Stomach (tissue), 8 donors: ENCODE measurements at regions not wholly inside any gene's neighbourhood (a gene's known extent, or its start where the extent isn't known, plus 50 kb on each side); places are given as distances from the start of the nearest gene placed in this dataset.
A peak's percentile ranks its signal among the peaks of the same experiment; 100 is the strongest.

ENCODE experiments used
- DNase-seq, 2 donors: peaks; one replicate each; pipeline versions ENCODE4 v3.0.0 to v3.0.0-alpha.2; 2013 to 2019
- H3K27ac ChIP-seq, 5 donors: fragments of 200-600 bp in 4 of 5; sonication (generic) in 4 of 5; one replicate each; pipeline ENCODE4 v1.5.1; 2013 to 2019; ENCODE audit warnings: mild to moderate bottlenecking in 1 of 5, moderate library complexity in 1 of 5
- H3K27me3 ChIP-seq, 3 donors: fragments of 200-600 bp; sonication (generic); one replicate each; pipeline ENCODE4 v1.5.1; 2017 to 2019; ENCODE audit warnings: mixed run types in 1 of 3
- H3K36me3 ChIP-seq, 4 donors: fragments of 200-600 bp; sonication (generic); 1 replicate in 3 of 4; 2 replicates in 1 of 4; pipeline ENCODE4 v1.5.1; 2016 to 2019
- H3K4me1 ChIP-seq, 4 donors: fragments of 200-600 bp; sonication (generic); one replicate each; pipeline ENCODE4 v1.5.1; 2016 to 2019
- H3K4me3 ChIP-seq, 4 donors: fragments of 200-600 bp; sonication (generic) in 3 of 4; one replicate each; pipeline ENCODE4 v1.5.1; 2016 to 2019; ENCODE audit warnings: mild to moderate bottlenecking in 1 of 4
- H3K9me3 ChIP-seq, 4 donors: fragments of 200-600 bp; sonication (generic); one replicate each; pipeline ENCODE4 v1.5.1; 2016 to 2019
- EP300 ChIP-seq: sonication (generic); formaldehyde crosslinking; IDR thresholded peaks from one replicate; pipeline ENCODE4 v1.6.1; 2017; ENCODE audit warnings: antibody characterized with exemption
- POLR2A ChIP-seq, 4 donors: fragments of 450-650 bp; IDR thresholded peaks; one replicate each; pipeline ENCODE4 v1.6.1; 2016; ENCODE audit warnings: antibody characterized with exemption in 4 of 4, control low read depth in 2 of 4, mild to moderate bottlenecking in 1 of 4, moderate library complexity in 1 of 4
- POLR2AphosphoS5 ChIP-seq, 3 donors: sonication (generic); formaldehyde crosslinking; IDR thresholded peaks; one replicate each; pipeline ENCODE4 v1.6.1; 2016; ENCODE audit warnings: antibody characterized with exemption in 3 of 3
- WGBS, 5 donors: extraction: QIAGEN DNeasy Blood & Tissue Kit in 3 of 5; methylation state at CpG; one replicate each; pipeline versions ENCODE4 v1.1.5 to v1.1.7; 2013 to 2018; 5-methylcytosine and 5-hydroxymethylcytosine counted together
- intact Hi-C: fragments of 100-400 bp; cut with DNase I; formaldehyde crosslinking; loops from one replicate; pipeline ENCODE4 v1.15.1; 2023; ENCODE audit warnings: low total_unique reads
- TF ChIP-seq, protein P1 (sequence below), 7 experiments: fragments of 450-650 bp in 4 of 7; fragments of 200-600 bp in 3 of 7; sonication (generic) in 3 of 7; IDR thresholded peaks; one replicate each; pipeline ENCODE4 v1.5.1; 2016 to 2019; ENCODE audit warnings: antibody characterized with exemption in 7 of 7, control low read depth in 2 of 7, mild to moderate bottlenecking in 1 of 7
- donor health status: healthy with polysubstance abuse.
- donor health status: Bipolar disorder and iron deficiency.
- donor health status: healthy.

DNA sequence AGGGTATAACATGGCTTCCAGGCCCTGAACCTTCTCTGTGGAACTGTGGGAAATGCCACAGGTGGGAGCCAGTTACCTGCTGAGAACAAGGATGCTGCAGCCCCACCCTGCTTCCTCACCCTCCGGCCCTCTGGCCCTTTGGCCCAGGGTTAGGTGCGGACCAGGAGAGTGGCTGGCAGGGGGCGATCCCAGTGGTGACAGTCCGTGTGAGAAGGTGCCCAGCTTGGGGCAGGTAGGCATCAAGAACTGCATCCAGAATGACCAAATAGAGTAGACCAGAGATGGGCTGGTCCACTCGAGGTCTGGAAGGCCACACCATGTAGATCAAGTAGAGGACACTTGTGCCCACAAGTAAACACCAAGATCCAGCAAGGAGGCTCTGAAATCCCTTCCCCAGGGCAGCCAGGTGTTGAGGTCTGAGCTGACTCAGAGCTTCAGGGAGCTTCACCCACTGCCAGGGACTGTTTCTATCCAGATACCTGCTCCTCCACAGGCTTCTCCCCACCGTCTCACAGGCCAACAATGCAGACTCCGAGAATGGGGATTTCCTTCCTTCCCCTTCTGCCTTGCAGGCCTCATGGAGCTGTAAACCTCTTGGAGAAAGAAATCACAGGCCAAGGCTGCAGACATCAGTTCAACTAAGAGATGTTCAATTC is 61.4 kb upstream of the ZSWIM6 start:
- intact Hi-C loops: no loop called here
- no peak overlapping the region for H3K27ac ChIP-seq
- no peak for TF ChIP-seq POLR2A (IDR thresholded peaks at IDR 0.05)
- TF ChIP-seq, protein P1, sequence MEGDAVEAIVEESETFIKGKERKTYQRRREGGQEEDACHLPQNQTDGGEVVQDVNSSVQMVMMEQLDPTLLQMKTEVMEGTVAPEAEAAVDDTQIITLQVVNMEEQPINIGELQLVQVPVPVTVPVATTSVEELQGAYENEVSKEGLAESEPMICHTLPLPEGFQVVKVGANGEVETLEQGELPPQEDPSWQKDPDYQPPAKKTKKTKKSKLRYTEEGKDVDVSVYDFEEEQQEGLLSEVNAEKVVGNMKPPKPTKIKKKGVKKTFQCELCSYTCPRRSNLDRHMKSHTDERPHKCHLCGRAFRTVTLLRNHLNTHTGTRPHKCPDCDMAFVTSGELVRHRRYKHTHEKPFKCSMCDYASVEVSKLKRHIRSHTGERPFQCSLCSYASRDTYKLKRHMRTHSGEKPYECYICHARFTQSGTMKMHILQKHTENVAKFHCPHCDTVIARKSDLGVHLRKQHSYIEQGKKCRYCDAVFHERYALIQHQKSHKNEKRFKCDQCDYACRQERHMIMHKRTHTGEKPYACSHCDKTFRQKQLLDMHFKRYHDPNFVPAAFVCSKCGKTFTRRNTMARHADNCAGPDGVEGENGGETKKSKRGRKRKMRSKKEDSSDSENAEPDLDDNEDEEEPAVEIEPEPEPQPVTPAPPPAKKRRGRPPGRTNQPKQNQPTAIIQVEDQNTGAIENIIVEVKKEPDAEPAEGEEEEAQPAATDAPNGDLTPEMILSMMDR (IDR thresholded peaks at IDR 0.05): no peak
- TF ChIP-seq EP300: no peak
- TF ChIP-seq POLR2AphosphoS5 (IDR thresholded peaks at IDR 0.05): no peak
- H3K36me3 ChIP-seq: no peaks in the 10 kb centered on the region
- no peak overlapping the region for H3K4me3 ChIP-seq
- no peak for DNase-seq
- WGBS, 5 donors: 76 to 92% (median 78%) methylated on average over 6 to 7 of the region's 7 CpGs
- H3K9me3 ChIP-seq: no peaks in the 10 kb centered on the region
- no peaks in the 10 kb centered on the region for H3K27me3 ChIP-seq
- H3K4me1 ChIP-seq: peaks cover 0 to 15% (median 3%) of the 10 kb centered on the region in 4 donors

DNA sequence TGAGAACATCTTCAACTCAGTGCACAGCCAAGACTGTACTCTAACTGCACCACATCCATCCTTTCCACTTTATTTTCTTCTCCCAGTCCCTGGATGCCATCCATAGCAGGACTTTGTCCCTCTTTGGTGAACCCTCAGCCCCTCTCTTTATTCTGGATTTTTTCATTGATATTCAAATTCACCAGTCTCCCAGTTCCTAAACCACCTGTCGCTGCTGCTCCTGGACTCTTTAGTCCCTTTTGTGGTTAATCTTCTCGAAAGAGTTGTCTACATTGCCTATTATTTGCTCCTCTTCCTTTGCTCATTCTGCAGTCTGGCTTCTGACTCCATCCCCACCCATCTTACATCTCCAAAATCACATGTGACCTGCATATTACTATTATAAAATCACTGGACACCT is 59.4 kb upstream of the ZSWIM6 start:
- H3K4me1 ChIP-seq: peaks cover 3 to 34% (median 10%) of the 10 kb centered on the region in 4 donors
- no peaks in the 10 kb centered on the region for H3K27me3 ChIP-seq
- 89 to 97% (median 93%) methylated on average over 2 of the region's 2 CpGs for WGBS, 5 donors
- no peaks in the 10 kb centered on the region for H3K36me3 ChIP-seq
- intact Hi-C loops: no loop called here
- H3K4me3 ChIP-seq: no peak overlapping the region
- no peak for DNase-seq
- no peaks in the 10 kb centered on the region for H3K9me3 ChIP-seq
- TF ChIP-seq EP300: no peak
- no peak for TF ChIP-seq POLR2AphosphoS5 (IDR thresholded peaks at IDR 0.05)
- TF ChIP-seq, protein P1 (IDR thresholded peaks at IDR 0.05): no peak
- no peak for TF ChIP-seq POLR2A (IDR thresholded peaks at IDR 0.05)
- H3K27ac ChIP-seq: no peak overlapping the region

DNA sequence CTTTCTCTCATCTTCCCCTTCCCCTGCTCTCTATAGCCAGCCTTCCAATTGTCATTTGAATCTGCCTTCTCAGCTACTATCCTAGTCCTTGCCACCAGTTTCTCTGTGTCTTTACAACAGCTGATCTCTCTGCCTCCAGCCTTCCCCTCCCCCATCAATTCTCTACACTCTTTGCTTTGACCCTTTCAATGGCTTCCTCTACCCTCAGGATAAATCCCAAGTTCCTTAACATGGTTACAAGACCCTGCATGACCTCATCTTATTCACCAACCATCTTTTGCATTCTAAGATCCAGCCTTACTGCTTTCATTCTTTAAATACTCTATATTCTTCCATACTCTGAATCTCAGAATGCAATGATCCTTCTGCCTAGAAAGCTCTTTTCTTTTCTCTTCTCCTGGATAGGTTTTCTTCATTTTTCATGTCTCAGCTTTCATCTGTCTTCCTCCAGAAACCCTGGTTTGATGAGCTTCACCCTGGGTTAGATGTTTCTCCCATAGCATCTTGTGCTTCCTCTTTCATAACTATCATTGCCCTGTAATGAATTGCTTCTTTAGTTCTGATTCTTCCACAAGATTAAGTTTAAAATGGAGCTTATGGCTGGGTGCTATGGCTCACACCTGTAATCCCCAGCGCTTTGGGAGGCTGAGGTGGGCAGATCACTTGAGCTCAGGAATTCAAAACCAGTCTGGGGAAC is 58.6 kb upstream of the ZSWIM6 start:
- intact Hi-C loops: no loop called here
- Histone ChIP-seq H3K36me3 (no peaks in the 10 kb centered on the region), H3K4me1 (peaks cover 3 to 37% (median 10%) of the 10 kb centered on the region in 4 donors), H3K27me3 (no peaks in the 10 kb centered on the region), H3K9me3 (no peaks in the 10 kb centered on the region), H3K4me3 (no peak overlapping the region), H3K27ac (no peak overlapping the region)
- DNase-seq: no peak
- 95 to 100% (median 97%) methylated on average over 1 of the region's 1 CpG for WGBS, 5 donors
- no peak for TF ChIP-seq EP300
- TF ChIP-seq POLR2A (IDR thresholded peaks at IDR 0.05): no peak
- TF ChIP-seq POLR2AphosphoS5 (IDR thresholded peaks at IDR 0.05): no peak
- TF ChIP-seq, protein P1 (IDR thresholded peaks at IDR 0.05): no peak

DNA sequence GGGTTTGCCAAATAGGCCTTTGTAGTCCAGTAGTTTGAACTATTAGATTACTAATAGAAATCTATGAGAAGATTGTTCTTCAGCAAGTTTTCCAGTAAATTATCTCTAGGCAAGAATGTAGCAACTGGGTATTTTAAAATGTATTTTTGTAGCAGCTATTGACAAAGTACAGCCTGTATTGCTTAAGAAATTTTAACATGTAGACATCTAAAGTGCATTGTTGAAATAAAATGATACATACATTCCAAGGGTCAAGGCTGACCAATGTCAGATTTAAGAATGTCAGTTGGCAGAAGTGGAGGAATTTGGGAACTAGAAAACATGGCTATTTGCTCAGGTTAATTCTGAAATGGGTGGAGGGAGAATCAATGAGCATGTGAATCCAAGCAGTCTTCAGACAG is 57.5 kb upstream of the ZSWIM6 start:
- intact Hi-C loops: no loop called here

More for the DNA sequence above, 57.5 kb upstream of the ZSWIM6 start:
- Histone ChIP-seq H3K27ac (peak overlapping the region in 1 of 5 donors; percentile 44), H3K36me3 (no peaks in the 10 kb centered on the region), H3K4me1 (peaks cover 3 to 37% (median 10%) of the 10 kb centered on the region in 4 donors), H3K27me3 (no peaks in the 10 kb centered on the region), H3K4me3 (no peak overlapping the region), H3K9me3 (no peaks in the 10 kb centered on the region)
- TF ChIP-seq EP300 (no peak), POLR2AphosphoS5 (IDR thresholded peaks at IDR 0.05) (no peak), POLR2A (IDR thresholded peaks at IDR 0.05) (no peak)
- TF ChIP-seq, protein P1 (IDR thresholded peaks at IDR 0.05): no peak
- DNase-seq: no peak
